Epithelial cell of esophagus (primary cell): ENCODE measurements at regions not wholly inside any gene's neighbourhood (a gene's known extent, or its start where the extent isn't known, plus 50 kb on each side); places are given as distances from the start of the nearest gene placed in this dataset.

Source experiments
- DNase-seq: peaks from one replicate; pipeline ENCODE4 v3.0.0; 2010; ENCODE audit warnings: low read depth
- H3K4me3 ChIP-seq: 2 replicates; pipeline ENCODE4 v1.5.1; 2011; ENCODE audit warnings: mild to moderate bottlenecking, low read length, control low read depth
- TF ChIP-seq, protein P1 (sequence below): IDR thresholded peaks from 2 replicates; pipeline ENCODE4 v1.5.1; 2011; ENCODE audit warnings: low read depth, mild to moderate bottlenecking, low read length, control low read depth, inconsistent platforms; ENCODE audit not compliant: insufficient read depth; ENCODE audit errors: missing control alignments

DNA sequence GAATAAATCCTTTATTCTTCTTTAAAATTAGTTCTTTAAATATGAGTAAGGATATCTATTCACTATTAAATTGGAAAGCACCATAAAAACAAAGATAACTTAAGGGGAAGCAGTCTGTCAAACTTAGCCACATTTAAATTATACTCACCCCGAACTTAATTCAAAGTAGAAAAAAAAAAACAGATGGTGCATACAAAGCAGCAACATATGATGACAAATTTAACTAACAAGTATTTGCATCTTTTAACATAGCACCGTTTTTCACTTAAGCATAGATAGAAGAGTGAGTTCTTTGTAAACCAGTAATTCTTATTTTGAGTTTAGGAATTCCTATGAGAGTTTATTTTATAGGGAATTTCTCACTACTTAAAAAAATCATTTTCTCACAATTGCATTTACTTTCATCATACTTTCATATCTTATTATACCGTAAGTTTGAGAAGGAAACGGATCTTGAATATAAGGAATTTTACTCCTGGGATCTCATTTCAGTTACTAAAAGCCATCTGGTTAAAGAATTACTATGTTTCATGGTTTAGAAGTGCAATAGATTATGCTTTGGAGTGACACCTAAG lies 828.2 kb upstream of the MAP3K7 start:
- no peak overlapping the region for H3K4me3 ChIP-seq
- TF ChIP-seq, protein P1, sequence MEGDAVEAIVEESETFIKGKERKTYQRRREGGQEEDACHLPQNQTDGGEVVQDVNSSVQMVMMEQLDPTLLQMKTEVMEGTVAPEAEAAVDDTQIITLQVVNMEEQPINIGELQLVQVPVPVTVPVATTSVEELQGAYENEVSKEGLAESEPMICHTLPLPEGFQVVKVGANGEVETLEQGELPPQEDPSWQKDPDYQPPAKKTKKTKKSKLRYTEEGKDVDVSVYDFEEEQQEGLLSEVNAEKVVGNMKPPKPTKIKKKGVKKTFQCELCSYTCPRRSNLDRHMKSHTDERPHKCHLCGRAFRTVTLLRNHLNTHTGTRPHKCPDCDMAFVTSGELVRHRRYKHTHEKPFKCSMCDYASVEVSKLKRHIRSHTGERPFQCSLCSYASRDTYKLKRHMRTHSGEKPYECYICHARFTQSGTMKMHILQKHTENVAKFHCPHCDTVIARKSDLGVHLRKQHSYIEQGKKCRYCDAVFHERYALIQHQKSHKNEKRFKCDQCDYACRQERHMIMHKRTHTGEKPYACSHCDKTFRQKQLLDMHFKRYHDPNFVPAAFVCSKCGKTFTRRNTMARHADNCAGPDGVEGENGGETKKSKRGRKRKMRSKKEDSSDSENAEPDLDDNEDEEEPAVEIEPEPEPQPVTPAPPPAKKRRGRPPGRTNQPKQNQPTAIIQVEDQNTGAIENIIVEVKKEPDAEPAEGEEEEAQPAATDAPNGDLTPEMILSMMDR, result no peak
- no peak for DNase-seq

DNA sequence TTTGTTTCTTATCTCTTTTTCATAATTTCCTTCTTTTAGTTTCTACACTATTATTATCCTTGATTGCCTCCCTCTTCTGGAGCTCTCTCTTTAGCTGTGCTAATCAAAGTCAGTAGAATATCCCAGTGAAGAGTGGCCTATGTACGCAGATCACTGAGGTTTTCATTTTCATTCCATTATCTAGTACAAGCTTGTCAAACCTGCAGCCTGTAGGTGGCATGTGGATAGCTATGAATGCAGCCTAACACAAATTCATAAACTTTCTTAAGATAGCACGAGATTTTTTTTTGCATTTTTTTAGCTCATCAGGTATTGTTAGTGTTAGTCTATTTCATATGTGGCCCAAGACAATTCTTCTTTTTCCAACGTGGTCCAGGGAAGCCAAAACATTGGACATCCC lies 825.7 kb upstream of the MAP3K7 start:
- TF ChIP-seq, protein P1, result no peak
- DNase-seq, result no peak
- no peak overlapping the region for H3K4me3 ChIP-seq

DNA sequence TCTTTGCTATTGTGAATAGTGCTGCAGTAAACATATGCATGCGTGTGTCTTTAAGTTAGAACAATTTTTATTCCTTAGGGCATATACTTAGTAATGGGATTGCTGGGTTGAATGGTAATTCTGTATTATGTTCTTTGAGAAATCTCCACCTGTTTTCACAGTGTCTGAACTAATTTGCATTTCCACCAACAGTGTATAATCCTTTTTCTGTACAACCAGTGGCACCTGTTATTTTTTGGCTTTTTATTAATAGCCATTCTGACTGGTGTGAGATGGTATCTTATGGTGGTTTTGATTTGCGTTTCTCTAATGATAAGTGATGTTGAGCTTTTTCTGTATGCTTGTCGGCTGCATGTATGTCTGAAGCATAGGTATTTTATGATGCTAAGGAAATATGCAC lies 820.8 kb upstream of the MAP3K7 start:
- DNase-seq, result no peak
- TF ChIP-seq, protein P1, result no peak
- H3K4me3 ChIP-seq, result no peak overlapping the region

DNA sequence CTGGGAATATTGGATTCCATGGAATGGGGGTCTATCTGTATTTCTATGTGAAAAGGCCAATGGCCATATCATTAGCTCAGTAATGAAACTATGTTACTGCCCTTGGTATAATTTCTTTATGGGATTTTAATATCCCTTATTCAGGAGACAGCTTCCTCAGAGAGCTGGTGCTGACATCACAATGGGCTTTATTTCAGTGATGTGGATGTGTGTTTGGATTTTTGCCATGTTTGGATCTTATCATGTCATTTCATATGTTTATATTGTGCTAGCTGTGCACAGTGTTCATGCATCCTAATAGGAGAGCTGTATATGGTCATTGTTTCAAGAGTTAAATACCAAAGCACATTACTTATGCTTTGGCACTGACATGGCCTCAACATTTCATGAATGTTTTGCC lies 806.1 kb upstream of the MAP3K7 start:
- TF ChIP-seq, protein P1, result no peak
- no peak for DNase-seq

DNA sequence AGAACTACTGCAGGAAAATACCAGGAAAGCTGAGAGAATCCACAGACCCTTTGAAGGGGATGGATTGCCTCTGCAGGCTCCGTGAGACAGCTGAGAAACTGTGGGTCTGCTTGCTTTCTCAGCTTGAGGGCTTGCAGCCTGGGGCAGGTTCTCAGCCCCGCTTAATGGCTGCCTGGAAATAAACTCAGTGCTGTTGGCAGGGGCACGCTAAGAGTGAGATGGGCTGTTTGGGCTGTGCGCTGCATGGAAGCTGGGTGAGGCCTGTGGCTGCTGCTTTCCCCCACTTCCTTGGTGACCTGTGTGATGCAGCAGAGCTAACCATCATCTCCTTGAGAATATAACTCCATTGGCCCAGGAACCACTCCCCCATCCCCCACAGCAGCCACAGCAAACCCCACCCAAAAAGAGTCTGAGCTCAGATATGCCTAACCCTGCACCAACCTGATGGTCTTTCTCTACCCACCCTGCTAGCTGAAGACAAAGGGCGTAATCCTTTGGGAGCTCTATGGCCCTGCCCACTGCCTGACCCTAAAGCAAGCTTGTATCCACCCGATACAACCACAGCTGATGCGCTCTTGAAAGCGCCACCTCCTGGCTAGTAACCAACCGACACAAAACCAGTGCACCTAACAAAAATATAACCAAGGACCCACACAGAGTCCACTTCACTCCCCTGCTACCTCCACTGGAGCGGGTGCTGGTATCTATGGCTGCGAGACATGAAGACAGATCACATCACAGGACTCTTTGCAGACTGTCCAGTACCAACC lies 800.6 kb upstream of the MAP3K7 start:
- no peak for DNase-seq
- TF ChIP-seq, protein P1, result no peak
- H3K4me3 ChIP-seq, result no peak overlapping the region

More for the DNA sequence above, 806.1 kb upstream of the MAP3K7 start:
- H3K4me3 ChIP-seq, result no peak overlapping the region

DNA sequence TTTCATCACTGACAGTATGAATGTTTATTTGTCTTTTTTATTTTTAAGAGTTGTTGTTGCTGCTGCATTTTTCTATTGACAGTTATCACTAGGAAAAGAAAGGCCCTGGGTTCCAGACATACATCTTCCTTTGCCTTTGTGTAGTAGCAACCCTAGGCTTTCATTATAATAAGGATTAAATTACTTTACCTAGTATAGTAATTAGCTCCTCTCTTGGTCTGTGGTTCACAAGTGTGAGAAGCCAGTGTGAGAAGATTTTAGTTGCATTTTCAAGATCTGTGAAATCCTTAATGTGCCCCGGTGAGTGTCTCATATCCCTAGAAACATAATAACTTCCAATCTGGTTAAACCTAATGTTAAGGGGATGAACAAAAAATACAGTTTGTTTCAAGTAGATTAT lies 799.3 kb upstream of the MAP3K7 start:
- H3K4me3 ChIP-seq, result no peak overlapping the region
- no peak for DNase-seq
- TF ChIP-seq, protein P1, result no peak

DNA sequence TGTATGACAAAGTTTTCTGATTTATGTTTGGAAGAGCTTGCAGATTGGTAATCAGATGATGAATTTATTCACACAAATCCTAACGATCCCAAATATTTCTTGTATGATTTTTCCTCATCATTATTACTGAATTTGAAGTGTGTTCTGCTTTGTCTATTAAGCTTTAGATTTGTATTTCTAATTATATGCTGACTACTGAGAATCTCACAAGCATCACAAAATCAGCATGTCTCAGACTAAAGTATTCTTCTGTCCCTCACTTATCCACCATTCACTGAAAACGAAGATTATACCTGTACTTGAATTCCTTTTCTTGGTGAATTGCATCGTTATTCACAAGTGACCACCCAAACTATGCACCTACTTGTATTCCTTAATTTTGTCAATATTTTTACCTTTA lies 796.3 kb upstream of the MAP3K7 start:
- no peak for DNase-seq
- TF ChIP-seq, protein P1, result no peak
- H3K4me3 ChIP-seq, result no peak overlapping the region
